Transverse colon (tissue), 4 donors: ENCODE measurements at regions not wholly inside any gene's neighbourhood (a gene's known extent, or its start where the extent isn't known, plus 50 kb on each side); places are given as distances from the start of the nearest gene placed in this dataset.

Source experiments
- POLR2A ChIP-seq: fragments of 450-650 bp; IDR thresholded peaks from one replicate; pipeline ENCODE4 v1.6.1; 2016; ENCODE audit warnings: antibody characterized with exemption, mild to moderate bottlenecking, moderate library complexity
- POLR2AphosphoS5 ChIP-seq, 3 donors: sonication (generic); formaldehyde crosslinking; IDR thresholded peaks; one replicate each; pipeline ENCODE4 v1.6.1; 2016; ENCODE audit warnings: antibody characterized with exemption in 3 of 3
- TF ChIP-seq, protein P1 (sequence below), 5 experiments: fragments of 200-600 bp in 3 of 5; fragments of 450-650 bp in 2 of 5; sonication (generic) in 3 of 5; IDR thresholded peaks; 1 replicate in 2 of 5; 2 replicates in 3 of 5; pipeline ENCODE4 v1.5.1; 2016 to 2017; ENCODE audit warnings: antibody characterized with exemption in 5 of 5, inconsistent platforms in 3 of 5, mild to moderate bottlenecking in 2 of 5, moderate library complexity in 1 of 5

DNA sequence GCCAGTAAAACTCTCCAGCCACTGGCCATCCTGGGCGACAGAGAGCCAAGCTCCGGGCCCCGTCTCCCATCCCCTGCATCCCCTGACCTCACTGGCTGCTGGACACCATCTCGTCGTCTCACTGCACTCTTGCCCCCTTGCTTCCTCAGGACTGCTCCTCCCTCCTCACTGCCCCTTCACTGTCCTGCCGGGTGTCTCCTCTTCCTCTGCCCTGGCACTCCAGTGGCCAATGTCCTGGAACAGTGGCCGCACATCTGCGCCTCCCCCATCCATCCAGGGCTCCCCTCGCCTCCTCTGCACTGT, 800.4 kb downstream of the BRD1 start:
- TF ChIP-seq, protein P1, sequence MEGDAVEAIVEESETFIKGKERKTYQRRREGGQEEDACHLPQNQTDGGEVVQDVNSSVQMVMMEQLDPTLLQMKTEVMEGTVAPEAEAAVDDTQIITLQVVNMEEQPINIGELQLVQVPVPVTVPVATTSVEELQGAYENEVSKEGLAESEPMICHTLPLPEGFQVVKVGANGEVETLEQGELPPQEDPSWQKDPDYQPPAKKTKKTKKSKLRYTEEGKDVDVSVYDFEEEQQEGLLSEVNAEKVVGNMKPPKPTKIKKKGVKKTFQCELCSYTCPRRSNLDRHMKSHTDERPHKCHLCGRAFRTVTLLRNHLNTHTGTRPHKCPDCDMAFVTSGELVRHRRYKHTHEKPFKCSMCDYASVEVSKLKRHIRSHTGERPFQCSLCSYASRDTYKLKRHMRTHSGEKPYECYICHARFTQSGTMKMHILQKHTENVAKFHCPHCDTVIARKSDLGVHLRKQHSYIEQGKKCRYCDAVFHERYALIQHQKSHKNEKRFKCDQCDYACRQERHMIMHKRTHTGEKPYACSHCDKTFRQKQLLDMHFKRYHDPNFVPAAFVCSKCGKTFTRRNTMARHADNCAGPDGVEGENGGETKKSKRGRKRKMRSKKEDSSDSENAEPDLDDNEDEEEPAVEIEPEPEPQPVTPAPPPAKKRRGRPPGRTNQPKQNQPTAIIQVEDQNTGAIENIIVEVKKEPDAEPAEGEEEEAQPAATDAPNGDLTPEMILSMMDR (IDR thresholded peaks at IDR 0.05): no peak
- TF ChIP-seq POLR2A: no peak
- no peak for TF ChIP-seq POLR2AphosphoS5 (IDR thresholded peaks at IDR 0.05)
